AG10803 (cell line): ENCODE measurements at regions not wholly inside any gene's neighbourhood (a gene's known extent, or its start where the extent isn't known, plus 50 kb on each side); places are given as distances from the start of the nearest gene placed in this dataset.
"Not testable (repeated sequence)": the region's sequence is repeated elsewhere in the genome, so short reads cannot be mapped to it uniquely, and the experiment has no call there.

Experiments
- DNase-seq: peaks from one replicate; pipeline ENCODE4 v3.0.0; 2010; ENCODE audit warnings: low read depth
- H3K4me3 ChIP-seq: 2 replicates; pipeline ENCODE4 v1.5.1; 2011; ENCODE audit warnings: mild to moderate bottlenecking, low read length, control low read depth
- TF ChIP-seq, protein P1 (sequence below): conservative IDR thresholded peaks from 2 replicates; pipeline ENCODE4 v1.5.1; 2011; ENCODE audit warnings: mild to moderate bottlenecking, low read length, control low read depth, inconsistent platforms

DNA sequence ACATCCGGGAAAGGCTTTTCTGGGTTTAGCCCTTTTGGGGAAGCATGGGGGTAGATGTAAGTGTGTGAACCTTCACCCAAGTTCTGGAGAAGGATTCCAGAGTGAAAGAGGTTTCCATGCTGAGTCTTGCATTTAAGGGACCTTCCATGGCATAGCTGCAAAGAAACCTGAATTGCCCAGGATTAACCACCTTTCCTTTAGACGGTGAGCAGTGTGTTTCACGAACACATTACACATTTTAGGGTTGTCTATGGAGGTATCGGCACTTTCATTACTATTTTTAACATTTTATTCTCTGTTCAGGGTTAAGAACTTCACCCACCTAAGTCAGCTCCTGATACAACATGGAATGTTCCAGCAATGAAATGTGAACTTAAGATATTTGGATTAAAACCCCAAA lies 250.2 kb upstream of the PLGLB2 start:
- not testable (repeated sequence) for DNase-seq, H3K4me3 ChIP-seq

GRCh38 chr2:87498169-87498853 lies 249.6 kb upstream of the PLGLB2 start:
- DNase-seq, H3K4me3 ChIP-seq: not testable (repeated sequence)

DNA sequence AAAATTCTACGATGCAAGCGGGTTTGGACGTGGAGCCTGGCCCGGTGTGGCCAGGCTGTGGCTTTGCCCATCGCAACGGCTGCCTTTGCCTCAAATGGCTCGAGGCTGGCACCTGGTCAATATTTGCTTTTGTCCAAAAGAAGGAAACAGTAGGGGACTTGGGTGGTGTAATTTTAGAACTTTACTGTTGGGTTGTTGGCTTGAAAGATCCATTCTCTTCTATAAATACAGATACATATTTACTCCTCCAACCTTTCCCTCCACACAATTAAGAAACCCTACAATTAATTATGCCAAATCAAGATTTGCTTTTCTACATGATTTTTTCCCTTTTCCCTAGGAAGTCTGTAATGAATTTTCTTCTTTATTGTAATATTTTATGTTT lies 249.0 kb upstream of the PLGLB2 start:
- DNase-seq, H3K4me3 ChIP-seq: not testable (repeated sequence)

GRCh38 chr2:87499860-87500259 lies 248.0 kb upstream of the PLGLB2 start:
- DNase-seq, H3K4me3 ChIP-seq: not testable (repeated sequence)

GRCh38 chr2:87500421-87500820 lies 247.5 kb upstream of the PLGLB2 start:
- not testable (repeated sequence) for DNase-seq, H3K4me3 ChIP-seq

DNA sequence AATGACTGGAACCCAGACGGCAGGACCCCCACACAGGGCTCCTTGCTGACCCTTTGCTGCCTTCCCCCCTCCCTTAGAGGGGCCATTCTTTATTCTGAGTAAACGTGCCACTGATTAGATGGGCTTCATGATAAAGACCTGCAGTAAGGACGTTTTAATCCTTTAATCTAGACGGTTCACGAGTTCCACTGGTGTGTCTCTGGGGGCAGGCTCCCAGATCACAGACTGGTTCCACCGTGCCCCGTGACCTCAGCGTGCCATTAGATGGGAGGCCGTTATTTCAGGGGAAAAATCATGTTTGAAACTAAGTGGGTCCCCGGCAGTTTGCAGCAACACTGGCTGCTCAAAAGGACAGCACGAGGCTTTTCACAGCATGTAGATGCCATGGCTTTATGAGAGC lies 246.9 kb upstream of the PLGLB2 start:
- DNase-seq, H3K4me3 ChIP-seq: not testable (repeated sequence)

DNA sequence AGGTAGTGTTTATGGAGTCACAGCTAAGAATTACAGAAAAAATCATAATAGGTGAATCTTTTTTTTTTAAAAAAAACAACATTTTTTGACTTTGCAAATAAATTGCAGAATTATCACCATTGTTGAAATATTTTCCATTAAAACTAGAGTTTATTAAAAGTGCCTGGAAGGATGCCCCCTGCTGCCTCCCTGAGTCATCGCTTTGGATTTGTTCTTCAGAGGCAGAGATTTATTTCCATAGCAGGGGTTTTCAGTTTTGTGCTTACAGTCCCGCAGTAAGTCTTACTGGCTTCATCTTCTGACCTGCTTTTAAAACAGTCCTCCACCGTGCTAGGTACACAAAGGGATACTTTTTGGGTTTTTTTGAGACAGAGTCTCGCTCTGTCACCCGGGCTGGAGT lies 244.9 kb upstream of the PLGLB2 start:
- not testable (repeated sequence) for DNase-seq, H3K4me3 ChIP-seq
- TF ChIP-seq, protein P1, sequence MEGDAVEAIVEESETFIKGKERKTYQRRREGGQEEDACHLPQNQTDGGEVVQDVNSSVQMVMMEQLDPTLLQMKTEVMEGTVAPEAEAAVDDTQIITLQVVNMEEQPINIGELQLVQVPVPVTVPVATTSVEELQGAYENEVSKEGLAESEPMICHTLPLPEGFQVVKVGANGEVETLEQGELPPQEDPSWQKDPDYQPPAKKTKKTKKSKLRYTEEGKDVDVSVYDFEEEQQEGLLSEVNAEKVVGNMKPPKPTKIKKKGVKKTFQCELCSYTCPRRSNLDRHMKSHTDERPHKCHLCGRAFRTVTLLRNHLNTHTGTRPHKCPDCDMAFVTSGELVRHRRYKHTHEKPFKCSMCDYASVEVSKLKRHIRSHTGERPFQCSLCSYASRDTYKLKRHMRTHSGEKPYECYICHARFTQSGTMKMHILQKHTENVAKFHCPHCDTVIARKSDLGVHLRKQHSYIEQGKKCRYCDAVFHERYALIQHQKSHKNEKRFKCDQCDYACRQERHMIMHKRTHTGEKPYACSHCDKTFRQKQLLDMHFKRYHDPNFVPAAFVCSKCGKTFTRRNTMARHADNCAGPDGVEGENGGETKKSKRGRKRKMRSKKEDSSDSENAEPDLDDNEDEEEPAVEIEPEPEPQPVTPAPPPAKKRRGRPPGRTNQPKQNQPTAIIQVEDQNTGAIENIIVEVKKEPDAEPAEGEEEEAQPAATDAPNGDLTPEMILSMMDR = peak; percentile 22

DNA sequence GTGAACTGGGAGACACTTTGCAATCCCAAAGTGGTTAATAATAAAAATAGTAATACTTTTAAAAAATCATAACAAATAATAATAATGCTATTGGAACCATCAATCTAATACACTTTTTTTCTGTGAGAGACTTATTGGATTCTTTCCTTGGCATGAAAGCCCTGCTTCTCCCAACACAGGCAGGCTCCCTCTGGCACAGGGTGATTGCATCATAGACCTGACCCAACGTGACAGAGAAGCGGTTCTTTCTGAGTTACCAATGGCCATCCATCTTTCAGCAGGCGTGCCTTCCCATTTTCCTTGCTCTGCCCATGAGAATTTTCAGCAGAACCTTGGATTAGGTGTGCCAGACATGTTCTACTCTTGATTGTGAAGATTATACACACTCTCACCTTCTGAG lies 242.6 kb upstream of the PLGLB2 start:
- H3K4me3 ChIP-seq, DNase-seq: not testable (repeated sequence)

DNA sequence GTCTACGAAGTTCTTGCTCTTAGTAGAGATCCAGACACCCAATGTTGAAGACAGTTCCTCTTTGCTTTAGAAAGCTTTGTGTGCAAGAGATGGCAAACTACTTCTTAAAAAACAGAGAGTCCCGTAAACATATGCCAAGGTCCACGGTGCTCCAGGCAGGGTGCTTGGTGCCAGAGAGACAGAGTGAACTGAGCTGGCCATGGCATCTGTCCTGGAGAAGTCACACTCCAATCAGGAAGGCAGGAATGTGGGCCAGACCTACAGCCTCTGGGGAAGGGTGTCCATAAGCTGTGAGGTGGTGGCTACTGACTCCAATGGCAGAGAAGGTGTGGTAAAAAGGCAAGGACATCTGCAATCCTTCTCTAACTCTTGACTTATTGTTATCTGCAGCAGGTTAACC lies 242.0 kb upstream of the PLGLB2 start:
- H3K4me3 ChIP-seq, DNase-seq: not testable (repeated sequence)

- DNase-seq = not testable (repeated sequence)
Measured at GRCh38 chr2:87507378-87508348, 240.2 kb upstream of the PLGLB2 start.

DNA sequence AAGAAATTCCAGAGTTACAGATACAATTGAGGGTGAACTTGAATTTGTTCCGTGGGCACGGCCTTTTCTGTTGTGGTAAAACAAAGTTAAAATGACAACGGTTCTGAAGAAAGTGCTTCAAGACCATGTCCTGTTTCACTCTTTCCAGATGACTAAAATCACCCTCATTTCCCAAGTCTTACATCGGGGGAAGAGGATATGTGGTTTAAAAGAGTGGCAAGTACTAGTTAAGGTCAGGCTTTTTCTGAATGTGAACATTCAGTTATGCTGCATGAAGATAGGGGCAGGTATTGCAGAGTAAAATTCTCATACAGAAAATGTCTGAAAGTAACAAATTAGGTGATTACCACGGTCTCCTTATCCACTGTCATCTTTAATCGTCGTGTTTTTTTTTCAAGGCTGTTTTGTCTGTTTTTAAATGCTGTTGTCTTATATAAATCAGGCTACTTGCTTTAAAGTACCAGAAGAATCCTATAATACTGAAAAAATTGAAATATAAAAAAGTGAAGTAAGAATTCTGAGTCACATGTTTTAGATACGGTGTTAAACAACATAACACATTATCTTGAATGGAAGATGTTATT lies 236.6 kb upstream of the PLGLB2 start:
- DNase-seq, H3K4me3 ChIP-seq: not testable (repeated sequence)

More at GRCh38 chr2:87507378-87508348, 240.2 kb upstream of the PLGLB2 start:
- H3K4me3 ChIP-seq = not testable (repeated sequence)

- H3K4me3 ChIP-seq, DNase-seq: not testable (repeated sequence)
Measured at GRCh38 chr2:87512864-87513530, 234.9 kb upstream of the PLGLB2 start.

DNA sequence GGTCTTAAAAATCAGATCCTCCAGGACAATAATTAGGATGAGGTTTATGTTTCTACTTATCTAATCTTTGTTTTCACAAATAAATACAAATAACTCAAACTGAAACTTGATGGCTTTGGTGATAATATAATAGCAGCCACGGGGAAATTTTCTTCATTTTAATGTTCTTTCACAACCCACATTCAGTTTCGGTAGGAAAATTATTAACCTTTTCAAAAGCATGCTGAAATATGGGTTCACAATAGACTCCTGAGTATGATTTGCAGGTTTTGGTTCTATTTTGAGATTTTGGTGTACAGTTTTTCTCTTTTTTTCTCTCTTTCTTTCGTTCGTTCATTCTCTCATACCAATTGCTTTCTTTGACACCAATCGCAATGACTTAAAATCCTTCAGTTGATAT lies 233.9 kb upstream of the PLGLB2 start:
- not testable (repeated sequence) for DNase-seq, H3K4me3 ChIP-seq

DNA sequence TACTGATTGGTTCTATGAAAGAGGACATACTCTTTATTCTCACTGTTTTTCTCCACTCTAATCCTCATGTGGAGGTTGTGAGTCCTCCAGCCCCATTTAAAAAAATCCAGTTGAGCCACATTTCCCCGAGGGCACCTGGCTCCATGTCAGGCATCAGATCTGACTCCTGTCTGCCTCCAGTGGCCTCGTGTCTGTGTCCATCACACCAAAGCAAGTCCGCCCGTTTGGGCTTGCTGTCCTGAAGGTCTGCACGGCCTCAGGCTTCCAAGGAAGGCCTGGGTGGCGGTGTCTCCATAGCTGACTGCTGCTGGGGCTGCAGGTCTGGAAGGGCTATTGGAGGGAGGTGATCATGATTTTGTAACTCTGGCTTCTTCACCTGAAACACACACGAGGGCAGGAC lies 233.4 kb upstream of the PLGLB2 start:
- H3K4me3 ChIP-seq, DNase-seq: not testable (repeated sequence)

GRCh38 chr2:87515226-87515625 lies 232.7 kb upstream of the PLGLB2 start:
- not testable (repeated sequence) for H3K4me3 ChIP-seq, DNase-seq

DNA sequence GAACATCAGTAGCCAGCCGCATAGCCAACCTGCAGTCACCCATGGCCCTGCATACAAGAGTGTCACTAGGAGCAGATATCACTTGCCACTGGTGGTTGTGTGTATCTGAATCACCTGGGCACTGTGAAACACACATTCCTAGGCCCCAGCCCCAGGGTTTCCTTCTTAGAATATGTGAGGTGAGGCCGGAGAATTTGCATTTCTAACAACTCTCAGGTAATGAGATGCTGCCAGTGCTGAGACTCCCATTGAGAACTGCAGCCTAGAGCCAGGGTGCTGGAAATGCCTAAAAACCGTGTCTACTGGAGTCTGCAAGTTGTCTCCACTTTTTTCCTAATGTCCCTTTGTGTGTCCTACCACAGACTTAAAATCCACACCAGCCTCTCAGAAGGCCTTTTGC lies 232.0 kb upstream of the PLGLB2 start:
- H3K4me3 ChIP-seq, DNase-seq: not testable (repeated sequence)

DNA sequence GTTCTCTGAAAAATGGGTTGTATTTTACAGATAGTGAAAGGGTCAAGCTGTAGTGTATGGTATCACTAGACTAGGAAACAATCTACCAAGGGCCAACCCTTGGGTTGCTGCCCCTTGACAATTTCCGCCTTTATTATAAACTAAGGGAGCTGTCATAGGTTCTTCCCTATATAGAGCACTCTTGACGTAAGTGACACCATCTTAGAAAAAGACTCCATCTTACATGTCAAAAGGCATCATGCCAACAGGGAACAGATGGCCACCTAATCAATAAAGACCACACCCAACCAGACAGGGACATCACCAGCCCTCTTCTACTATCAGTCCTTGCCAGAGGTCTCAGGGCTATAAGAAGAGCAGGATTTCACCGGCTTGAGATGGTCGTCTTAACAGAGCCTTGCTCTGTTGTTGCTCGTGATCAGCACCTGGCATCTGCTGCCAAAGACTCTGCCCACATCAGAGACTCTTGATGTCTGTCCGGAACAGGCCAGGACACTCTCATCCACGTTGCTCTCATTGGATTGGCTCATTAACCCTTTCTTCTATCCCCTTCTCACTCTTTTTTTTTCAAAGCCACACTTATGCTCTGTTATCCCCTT lies 231.4 kb upstream of the PLGLB2 start:
- H3K4me3 ChIP-seq, DNase-seq: not testable (repeated sequence)

- not testable (repeated sequence) for DNase-seq, H3K4me3 ChIP-seq
Measured at GRCh38 chr2:87517438-87517837, 230.4 kb upstream of the PLGLB2 start.
